HG02885 (cell line): ENCODE measurements at regions not wholly inside any gene's neighbourhood (a gene's known extent, or its start where the extent isn't known, plus 50 kb on each side); places are given as distances from the start of the nearest gene placed in this dataset.
A peak's percentile ranks its signal among the peaks of the same experiment; 100 is the strongest.
"Not testable (repeated sequence)": the region's sequence is repeated elsewhere in the genome, so short reads cannot be mapped to it uniquely, and the experiment has no call there.

Experiments
- ATAC-seq: cut with Tn5 transposase; IDR thresholded peaks from one replicate; pipeline ENCODE4 v1.9.1; 2021; ENCODE audit warnings: mild to moderate bottlenecking; ENCODE audit not compliant: unreplicated experiment, poor library complexity

DNA sequence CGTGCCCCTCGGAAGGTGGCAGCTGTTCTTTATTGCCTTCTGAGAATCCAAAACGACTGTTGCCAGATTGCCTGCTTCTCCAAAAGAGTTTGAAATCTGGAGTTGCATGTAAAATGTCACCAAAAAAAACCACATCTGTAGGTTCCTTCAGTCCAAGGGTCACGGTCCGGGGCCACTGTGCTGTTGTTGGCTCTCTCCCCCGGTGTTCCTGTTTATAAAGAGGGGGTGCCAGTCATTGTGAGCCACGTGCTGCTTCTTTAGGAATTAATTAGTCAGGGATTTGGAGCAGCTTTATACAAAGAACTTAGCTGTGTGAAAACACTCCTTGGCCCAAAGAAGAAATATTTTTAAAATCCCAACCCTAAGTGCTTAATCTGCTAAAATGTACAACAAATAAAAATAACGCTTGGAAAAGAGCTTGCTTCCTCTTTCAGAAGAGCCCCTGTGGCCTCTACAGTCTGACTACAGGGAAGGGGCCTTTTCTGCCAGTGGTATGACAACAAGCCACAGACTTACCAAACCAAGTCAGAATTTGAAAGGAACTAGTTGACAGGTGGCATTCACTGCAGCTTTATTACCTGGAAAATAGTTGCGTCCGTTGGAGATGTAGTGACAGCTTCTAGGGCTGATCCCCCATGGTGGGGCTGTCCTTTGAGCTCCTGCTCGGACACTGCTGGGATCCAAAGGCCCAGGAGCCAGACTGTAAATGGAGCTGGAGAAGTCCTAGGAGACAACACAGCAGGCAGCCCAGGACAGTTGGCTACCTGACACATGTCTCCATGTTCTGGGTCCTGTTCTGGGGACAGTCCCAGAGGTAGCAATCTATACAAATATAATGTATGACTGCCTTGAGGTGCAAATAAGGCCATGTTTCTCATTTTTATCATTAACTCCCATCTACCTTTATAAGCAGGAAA, 84.5 kb upstream of the SLC1A4 start:
- peak; percentile 43 for ATAC-seq

- ATAC-seq, result no peak
Measured at GRCh38 chr2:64905338-64906024, 83.7 kb upstream of the SLC1A4 start.

GRCh38 chr2:64906853-64907536, 82.2 kb upstream of the SLC1A4 start:
- ATAC-seq, result no peak

DNA sequence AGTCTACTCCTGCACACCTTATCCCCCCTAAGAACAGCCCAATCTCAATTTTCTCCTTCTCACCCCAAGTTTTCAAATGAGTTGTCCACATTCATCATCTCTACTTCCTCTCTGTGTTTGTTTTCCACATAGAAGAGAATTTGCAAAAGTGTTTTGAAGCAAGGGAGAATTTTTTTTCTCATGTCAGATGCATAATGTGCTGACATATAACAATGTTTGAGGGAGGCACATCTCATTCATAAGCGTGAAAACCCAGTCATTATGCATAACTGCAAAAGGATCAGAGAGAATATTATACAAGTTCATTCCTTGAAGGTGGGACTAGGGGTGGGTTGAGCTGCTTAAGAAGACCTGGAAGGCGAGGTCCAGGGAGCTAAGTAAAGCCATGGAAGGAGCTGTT, 80.8 kb upstream of the SLC1A4 start:
- ATAC-seq, result no peak

- ATAC-seq, result no peak
Measured at GRCh38 chr2:64910523-64910922, 78.7 kb upstream of the SLC1A4 start.

DNA sequence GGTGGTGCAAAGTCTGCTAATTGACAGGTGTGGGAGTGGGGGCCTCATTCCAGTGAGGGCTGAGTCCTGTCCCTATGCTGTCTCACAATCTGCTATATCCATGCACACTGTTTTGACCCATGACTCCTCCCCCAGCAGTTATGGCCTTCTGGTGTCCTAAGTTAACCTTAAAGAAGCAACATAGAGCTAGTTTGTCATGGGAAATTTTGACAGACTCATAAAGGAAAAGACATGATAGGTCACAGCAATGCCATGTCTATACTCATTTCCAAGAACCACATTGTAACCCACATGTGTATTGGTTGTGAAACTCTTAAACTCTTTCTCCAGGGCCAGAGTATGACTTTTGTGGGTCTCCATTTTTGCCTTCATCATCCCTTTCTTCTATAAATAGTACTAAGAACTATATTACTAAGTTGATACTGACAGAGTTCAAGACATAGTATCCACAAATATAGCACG, 78.2 kb upstream of the SLC1A4 start:
- no peak for ATAC-seq

DNA sequence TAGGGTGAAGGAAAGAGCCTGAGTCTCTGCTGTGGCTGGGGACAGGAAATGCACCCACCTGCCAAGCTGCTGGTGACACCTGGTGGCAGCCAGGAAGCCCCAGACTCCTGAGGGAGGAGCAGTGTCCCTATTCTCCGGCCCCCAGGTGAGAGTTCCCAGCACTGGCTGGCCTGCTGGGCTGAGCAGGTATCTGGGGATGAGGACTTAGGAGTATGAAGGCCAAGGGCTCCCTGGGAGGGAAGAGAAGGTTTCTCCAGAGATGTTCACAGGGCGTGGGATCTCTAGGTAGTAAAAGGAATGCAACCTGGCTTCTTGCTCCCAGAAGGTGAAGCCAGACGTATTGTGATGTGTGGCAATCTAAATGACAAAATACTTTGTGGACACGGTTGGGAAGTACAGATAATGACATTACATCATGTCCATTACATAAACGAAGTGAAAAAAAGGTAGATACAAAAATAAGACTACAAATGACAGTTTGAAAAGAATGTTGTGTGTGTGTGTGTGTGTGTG, 75.8 kb upstream of the SLC1A4 start:
- no peak for ATAC-seq

DNA sequence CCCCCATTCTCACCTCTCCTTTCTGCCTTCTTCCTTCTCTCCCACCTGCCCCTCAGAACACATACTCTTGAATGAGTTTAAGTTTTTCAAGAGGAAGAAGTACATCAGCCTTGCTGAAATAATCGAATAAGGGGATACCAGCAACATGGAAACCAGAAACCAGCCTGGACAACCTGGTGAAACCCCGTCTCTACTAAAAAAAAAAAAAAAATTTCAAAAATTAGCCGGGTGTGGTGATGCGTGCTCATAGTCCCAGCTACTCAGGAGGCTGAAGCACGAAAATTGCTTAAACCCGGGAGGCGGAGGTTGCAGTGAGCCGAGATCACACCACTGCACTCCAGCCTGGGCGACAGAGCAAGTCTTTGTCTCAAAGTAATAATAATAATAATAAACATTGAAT, 75.0 kb upstream of the SLC1A4 start:
- ATAC-seq, result no peak

GRCh38 chr2:64914735-64915509, 74.3 kb upstream of the SLC1A4 start:
- ATAC-seq, result peak; percentile 64

DNA sequence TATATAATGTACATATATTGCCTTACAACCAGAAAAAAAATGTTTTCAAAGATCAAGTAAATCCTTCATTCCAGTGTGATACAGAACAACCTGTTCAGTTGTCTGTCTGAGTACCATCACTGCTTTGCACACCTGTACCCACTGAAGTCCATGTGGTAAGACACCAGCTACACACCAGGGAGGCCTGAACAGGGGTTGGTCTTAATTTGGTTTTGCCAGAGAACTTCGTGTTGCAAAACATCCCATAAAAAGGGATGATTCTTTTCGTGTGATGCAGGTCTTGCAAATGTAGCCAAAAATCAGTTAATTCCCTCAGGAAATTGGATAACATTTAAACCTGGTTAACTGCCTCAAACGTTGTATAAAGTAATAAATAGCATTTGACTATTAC, 73.7 kb upstream of the SLC1A4 start:
- no peak for ATAC-seq

DNA sequence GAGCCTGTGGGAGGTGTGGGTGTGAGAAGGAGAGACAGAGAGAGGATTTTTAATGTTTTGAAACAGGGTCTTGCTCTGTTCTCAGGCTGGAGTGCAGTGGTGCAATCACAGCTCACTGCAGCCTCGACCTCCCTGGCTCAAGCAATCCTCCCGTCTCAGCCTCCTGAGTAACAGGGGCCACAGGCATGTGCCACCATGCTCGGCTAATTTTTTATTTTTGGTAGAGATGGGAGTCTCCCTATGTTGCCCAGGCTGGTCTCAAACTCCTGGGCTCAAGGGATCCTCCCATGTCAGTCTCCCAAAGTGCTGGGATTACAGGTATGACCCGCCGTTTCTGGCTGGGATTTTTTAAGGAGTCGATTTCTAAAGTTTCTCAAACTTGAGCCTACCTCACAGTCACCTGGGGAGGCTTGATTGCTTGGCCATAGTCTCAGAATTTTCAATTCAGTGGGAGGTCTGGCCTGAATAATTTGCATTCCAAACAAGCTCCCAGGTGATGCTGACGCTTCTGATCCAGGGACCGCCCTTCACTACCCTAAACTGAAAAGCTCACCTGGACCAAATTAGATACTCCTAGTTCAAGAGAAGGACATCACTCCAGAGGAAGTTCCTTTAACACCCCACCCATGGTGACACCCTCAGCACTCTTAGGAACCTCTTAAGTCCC, 70.8 kb upstream of the SLC1A4 start:
- no peak for ATAC-seq

GRCh38 chr2:64919261-64919660, 69.9 kb upstream of the SLC1A4 start:
- ATAC-seq, result no peak

DNA sequence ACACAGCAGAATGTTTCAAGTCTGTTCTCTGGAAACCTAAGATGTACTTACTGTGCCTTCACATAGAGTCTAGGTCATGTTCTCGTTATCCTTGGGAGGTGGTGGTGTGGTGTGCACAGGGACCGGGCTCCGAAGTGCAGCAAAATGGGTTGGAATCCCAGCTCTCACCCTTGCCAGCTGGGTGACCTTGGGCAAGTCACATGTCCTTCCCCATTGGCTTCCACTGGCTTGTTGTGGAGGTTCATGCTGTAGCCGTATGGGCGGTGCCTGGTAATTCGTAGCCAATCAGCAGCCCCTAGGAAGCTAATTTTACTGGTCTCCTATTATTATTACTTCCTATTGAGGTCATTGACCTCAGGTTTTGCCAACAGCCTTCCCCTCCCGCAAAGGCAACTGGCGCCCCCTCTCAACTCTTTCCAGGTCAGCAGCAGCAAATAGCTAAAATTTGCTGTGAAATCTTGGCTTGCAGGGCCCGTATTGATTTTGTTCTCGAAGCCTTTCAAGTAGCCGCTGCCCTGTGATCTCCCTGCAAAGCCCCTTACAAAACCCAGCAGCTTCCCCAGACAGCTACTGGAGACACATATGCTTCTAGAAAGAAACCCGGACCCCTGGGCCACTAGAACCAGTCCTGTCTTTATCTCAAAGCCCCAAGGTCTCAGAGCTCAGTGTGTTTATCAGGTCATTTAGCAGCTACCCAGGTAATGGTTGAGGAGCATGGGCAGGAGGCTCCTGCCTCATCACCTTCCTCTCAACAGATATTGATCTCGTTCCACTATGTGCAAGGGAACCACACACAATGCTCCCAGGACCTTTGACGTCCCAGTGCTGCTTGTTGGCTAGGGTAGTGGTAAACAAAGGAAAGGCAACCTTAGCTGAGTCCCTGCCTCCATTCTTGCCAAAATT, 66.5 kb upstream of the SLC1A4 start:
- no peak for ATAC-seq

DNA sequence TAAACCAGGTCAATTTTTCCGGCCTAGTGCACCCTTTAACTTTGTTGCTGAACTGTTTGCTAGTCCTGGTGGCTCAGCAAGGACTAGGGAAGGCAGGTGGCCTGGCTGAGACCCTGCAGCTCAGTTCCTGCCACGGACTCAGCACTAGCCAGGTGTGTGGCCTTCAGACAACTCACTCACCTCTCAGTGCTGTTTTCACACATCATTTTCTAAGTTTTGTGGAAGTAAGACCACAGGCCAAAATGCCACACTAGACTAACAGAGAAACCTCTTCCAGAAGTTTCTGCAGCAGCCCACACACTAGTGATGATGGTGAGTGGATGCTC, 65.9 kb upstream of the SLC1A4 start:
- no peak for ATAC-seq

DNA sequence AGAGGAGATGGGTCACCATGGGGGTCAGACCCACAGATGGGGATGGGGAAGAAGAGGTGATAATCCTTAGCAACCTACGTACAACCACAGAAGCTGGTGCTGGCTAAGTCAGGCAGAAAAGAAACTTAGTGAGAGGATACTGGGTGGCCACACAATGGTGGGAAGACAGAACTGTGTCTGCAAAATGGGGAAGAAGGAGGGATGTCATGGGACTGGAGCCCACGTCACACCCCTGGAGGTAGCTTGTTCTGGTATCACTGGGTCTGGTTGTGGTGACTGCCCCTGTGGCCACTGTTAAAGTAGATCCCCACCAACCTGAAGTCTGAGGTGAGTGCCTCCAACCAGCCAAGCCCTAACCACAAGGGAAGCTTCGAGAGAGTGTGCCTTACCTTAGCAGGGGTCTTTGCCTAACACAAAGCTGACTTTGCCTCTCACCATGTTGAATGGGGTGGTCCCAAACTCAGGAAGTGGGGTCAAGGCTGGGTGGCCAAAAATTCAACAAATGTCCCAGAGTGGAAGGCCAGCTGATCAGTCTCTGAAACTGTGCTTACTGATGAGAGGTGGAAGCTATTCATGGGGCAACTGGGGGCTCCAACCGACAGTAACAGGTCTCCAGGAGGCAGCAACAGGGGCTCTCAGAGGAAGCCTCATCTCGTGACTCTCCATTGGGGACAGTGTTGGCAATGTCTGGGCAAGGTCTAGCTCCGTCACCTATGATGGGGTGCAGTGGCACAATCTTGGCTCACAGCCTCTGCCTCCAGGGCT, 64.8 kb upstream of the SLC1A4 start:
- no peak for ATAC-seq

DNA sequence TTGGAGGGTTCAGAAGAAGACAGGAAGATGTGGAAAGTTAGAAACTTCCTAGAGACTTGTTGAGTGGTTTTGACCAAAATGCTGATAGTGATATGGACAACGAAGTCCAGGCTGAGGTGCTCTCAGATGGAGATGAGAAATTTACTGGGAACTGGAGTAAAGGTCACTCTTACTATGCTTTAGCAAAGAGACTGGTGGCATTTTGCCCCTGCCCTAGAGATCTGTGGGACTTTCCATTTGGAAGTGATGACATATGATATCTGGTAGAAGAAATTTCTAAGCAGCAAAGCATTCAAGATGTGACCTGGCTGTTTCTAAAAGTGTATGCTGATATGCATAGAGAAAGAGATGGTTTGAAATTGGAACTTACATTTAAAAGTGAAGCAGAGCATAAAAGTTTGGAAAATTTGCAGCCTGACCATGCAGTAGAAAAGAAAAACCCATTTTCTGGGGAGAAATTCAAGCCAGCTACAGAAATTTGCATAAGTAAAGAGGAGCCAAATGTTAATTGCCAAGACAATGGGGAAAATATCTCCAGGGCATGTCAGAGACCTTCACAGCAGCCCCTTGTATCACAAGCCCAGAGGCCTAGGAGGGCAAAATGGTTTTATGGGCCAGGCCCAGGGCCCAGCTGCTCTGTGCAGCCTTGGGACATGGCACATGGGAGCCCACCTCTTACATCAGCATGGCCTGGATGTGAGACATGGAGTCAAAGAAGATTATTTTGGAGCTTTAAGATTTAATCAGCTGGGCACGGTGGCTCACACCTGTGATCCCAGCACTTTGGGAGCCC, 63.1 kb upstream of the SLC1A4 start:
- ATAC-seq, result not testable (repeated sequence)

DNA sequence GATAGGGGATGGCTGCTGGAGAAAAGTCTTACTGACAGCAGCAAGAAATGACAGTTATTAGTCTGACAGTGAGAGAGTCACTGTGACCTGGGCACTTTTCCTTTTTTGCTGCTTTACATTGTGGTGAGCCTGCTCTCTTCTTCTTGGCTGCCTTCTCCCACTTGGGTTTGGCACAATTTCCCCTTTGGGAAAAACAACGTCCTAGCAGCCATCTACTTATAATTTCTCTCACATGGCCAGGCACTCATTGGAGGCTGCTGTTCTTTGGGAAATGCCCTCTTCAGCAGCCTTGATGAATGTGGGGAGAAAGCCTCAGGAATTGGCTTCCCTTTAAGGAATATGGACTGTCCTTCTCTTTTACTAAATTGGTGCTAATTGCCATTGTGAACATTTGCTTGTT, 60.4 kb upstream of the SLC1A4 start:
- no peak for ATAC-seq
